Brain pericyte (primary cell): ENCODE measurements at regions not wholly inside any gene's neighbourhood (a gene's known extent, or its start where the extent isn't known, plus 50 kb on each side); places are given as distances from the start of the nearest gene placed in this dataset.

ENCODE experiments used
- DNase-seq: peaks from one replicate; pipeline ENCODE4 v3.0.0-alpha.2; 2012; ENCODE audit warnings: low read depth, low spot score

- no peak for DNase-seq
These were observed 306.6 kb upstream of the TMPO start for GRCh38 chr12:98208816-98209215.

GRCh38 chr12:98211909-98212695 is 303.3 kb upstream of the TMPO start:
- DNase-seq: no peak

DNA sequence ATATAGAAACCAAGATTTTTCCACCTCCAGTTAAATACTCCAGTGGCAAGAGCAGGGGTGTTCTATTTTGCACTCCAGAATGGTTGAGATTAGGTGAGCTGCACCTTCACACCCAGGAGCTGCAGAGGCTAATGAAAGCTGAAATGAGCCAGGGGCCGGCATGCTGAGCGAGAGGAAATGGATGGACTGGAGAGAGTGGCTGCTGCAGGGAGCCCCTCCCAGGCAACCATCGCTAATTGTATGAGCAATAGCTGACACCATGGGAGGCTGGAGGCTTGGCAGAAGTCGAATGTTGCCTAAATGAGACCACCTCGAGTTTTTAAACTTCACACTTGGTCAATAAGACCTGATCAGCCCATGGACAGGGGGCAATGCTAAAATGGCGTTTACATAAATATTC is 301.8 kb upstream of the TMPO start:
- DNase-seq: no peak

GRCh38 chr12:98217257-98217656 is 298.1 kb upstream of the TMPO start:
- no peak for DNase-seq

DNA sequence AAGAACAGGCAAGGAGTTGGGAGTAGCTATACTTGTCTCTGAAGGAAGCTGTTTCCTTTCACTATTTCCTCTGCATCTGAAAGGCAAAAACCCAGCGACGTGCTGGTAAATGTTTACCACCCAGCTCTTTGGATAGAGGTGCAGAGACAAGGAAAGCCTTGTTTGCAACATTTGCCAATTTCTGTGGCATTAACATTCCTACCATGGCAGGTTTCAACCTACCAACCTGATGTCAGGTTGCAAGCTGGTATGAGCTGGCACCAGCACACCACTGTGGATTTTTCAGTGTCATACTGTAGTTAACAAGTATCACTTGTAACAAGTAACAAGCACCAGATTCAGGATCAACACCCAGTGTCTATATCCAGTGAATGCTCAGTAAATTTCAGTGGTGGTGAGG is 294.8 kb upstream of the TMPO start:
- no peak for DNase-seq

GRCh38 chr12:98221243-98221808 is 294.1 kb upstream of the TMPO start:
- DNase-seq: no peak

- no peak for DNase-seq
These were observed 293.3 kb upstream of the TMPO start for GRCh38 chr12:98222135-98222534.

GRCh38 chr12:98224584-98225221 is 290.7 kb upstream of the TMPO start:
- no peak for DNase-seq

DNA sequence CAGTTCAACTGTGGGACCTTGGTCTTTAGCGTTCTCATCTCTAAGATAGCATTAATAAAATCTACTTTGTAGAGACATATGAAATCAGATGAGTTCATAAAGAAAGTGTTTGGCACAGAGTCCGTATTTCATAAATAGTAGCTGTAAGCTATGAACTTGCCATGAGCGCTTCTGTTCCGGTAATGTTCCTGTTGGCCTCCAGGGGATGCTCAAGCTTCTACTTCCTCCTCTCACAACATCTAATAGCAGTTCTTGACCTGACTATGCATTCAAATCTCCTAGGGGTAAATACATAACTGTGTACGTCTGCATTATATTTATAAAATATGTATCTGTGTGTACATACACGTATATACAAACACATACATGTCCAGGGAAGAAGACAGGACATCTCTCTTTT is 288.2 kb upstream of the TMPO start:
- no peak for DNase-seq

- DNase-seq: no peak
These were observed 286.5 kb upstream of the TMPO start for GRCh38 chr12:98228683-98229539.

- DNase-seq: no peak
These were observed 285.9 kb upstream of the TMPO start for GRCh38 chr12:98229540-98229924.

GRCh38 chr12:98232753-98233390 is 282.5 kb upstream of the TMPO start:
- no peak for DNase-seq

DNA sequence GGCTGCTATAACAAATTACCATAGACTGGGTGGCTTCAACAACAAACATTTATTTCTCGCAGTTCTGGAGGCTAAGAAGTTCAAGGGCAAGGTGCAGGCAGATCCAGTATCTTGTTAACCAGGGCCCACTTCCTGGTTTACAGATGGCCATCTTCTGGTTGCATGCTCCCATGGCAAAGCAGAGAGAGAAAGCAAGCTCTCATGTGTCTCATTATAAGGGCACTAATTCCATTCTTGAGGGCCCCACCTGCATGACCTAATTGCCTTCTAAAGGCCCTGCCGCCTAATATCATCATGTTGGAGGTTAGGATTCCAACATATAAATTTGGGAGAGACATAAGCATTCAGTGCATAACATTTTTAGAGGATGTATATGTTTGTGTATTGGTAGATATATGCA is 280.1 kb upstream of the TMPO start:
- DNase-seq: no peak

DNA sequence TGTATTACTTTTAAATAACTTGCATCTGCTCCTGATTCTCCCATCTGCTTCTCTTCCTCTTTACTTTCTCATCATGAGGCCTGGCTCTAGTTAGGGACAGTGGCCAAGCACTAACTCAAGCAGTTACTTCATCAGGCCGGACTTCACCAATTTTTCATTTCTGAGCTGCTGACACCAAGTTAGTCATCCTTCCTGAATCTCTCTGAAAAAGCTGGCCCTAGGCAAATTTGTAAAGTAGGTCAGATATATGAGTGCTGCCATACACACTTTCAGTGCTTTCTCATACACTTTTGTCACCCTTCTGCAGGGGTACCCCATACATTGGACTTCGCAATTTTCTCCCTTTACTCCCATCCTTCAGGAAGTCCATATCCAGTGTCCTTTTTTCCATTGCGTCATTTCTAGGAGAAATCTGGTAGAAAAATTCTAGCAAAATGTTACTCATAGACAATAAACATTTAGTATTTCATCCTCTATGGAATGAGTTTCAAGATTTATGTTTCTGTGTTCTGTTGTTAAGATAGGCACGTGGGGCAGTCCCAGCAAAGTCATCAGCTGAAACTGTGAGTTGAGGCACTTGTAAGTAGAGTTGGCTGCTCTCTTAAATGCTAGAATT is 276.8 kb upstream of the TMPO start:
- DNase-seq: no peak

DNA sequence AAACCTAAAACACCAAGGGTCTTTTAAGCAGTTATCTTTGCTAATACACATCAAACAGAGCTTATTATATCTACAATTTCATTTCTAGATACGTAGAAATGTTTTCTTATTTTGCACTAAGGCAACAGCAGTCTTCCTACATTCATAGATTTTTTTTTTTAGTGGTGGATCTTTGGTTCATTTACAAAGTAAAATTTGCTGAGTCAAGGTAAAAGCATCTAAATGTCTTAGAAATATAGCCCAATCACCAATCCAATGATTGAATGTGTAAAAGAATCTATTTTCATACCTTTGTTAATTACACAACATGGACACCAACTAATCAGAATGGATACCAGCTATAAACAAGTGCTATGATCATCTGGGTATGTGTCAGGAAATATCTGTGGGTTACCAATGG is 272.2 kb upstream of the TMPO start:
- no peak for DNase-seq

DNA sequence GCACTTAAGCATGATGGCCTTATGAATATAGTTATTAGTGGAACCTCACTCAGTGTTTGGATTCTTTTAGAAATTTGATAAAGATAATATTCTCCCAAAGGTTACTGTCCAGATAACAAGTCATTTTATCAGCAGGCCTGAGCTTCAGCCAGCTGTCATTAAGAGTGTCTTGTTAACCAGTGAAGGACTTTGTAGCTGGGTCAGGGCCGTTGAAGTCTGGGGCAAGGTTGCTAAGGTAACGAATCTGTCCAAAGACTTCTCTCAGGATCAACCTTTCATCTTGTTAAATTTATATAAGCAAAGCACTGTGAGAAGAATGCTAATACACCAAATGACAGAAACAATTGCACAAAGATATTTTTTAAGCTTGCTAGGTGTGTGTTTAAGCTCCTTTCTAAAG is 271.3 kb upstream of the TMPO start:
- no peak for DNase-seq

GRCh38 chr12:98253207-98254037 is 262.0 kb upstream of the TMPO start:
- no peak for DNase-seq

DNA sequence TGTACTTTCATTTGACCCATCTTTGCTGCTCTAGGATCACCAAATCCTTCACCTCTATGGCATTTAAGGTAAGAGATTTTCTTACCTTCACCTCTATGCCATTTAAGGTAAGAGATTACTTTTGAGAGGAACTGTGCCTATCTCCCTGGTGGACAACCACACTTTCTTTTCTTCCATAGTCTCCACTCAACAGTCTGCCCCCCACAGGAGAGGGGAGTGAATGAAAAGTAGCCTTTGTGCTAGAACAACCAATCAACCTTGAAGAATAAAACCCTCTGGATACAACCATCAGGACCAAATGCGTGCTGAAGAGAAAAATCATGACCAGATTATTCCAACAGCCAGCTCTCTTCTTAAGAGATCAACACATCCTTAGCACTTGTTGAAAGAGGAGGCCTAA is 258.6 kb upstream of the TMPO start:
- no peak for DNase-seq

DNA sequence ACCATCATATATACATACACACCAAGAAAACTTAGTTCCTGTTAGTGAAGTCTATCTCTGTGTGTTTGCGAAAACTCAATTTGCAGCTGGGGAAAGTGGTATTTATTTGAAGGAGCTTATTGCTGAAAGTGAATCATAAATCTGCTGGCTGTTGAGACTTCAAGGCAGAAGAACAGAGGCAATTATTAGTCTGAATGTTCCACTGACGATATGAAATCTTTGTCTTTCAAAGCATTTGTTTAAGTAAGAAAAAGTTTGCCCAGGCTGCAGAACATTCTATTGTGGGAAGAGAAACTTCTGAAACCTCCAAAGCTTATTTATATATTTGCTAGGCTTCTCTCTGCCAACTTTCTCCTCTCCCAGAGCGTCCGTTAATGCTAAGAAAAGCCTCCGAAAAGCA is 255.7 kb upstream of the TMPO start:
- no peak for DNase-seq

DNA sequence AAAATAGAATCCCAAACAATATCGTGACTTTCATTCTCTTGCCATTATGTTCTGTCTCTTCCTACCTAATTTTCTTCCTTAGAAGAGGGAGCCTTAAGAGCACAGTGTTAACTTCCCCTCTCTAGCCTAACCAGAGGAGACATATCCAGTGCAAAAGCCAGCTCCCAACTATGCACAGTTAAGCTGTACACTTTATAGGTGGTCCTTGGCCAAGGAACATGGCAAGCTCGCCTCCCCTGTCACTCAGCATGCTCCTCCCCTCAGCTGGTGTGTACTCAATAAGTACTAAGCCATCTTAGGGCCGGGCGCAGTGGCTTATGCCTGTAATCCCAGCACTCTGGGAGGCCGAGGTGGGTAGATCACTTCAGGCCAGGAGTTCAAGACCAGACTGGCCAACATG is 255.1 kb upstream of the TMPO start:
- no peak for DNase-seq
